Smooth muscle cell (in vitro differentiated cells): ENCODE measurements at regions not wholly inside any gene's neighbourhood (a gene's known extent, or its start where the extent isn't known, plus 50 kb on each side); places are given as distances from the start of the nearest gene placed in this dataset.
A peak's percentile ranks its signal among the peaks of the same experiment; 100 is the strongest.

Source experiments
- DNase-seq: peaks from one replicate; lab custom pipeline; 2025; ENCODE audit not compliant: unreplicated experiment; lab: John Stamatoyannopoulos, UW
- H2AFZ ChIP-seq: fragments of 200-600 bp; sonication (generic); 2 replicates; pipeline ENCODE4 v1.6.0; 2016; ENCODE audit warnings: antibody characterized with exemption, low read depth, mild to moderate bottlenecking
- H3F3A ChIP-seq: fragments of 200-600 bp; sonication (generic); 2 replicates; pipeline ENCODE4 v1.6.0; 2017; ENCODE audit warnings: antibody characterized with exemption, low read depth
- H3K27ac ChIP-seq: fragments of 200-600 bp; sonication (generic); 2 replicates; pipeline ENCODE4 v1.5.1; 2016; ENCODE audit warnings: low read depth, mild to moderate bottlenecking
- H3K27me3 ChIP-seq: fragments of 200-600 bp; sonication (generic); 2 replicates; pipeline ENCODE4 v1.6.1; 2016; ENCODE audit warnings: low read depth, mild to moderate bottlenecking
- H3K36me3 ChIP-seq: fragments of 200-600 bp; sonication (generic); 2 replicates; pipeline ENCODE4 v1.5.1; 2016; ENCODE audit warnings: low read depth
- H3K4me1 ChIP-seq: fragments of 200-600 bp; sonication (generic); 2 replicates; pipeline ENCODE4 v1.5.1; 2016; ENCODE audit warnings: low read depth
- H3K4me2 ChIP-seq: fragments of 200-600 bp; sonication (generic); 2 replicates; pipeline ENCODE4 v1.6.0; 2016; ENCODE audit warnings: mild to moderate bottlenecking
- H3K4me3 ChIP-seq: fragments of 200-600 bp; sonication (generic); 2 replicates; pipeline ENCODE4 v1.5.1; 2016; ENCODE audit warnings: mild to moderate bottlenecking
- H3K79me2 ChIP-seq: fragments of 200-600 bp; sonication (generic); 2 replicates; pipeline ENCODE4 v1.6.0; 2016; ENCODE audit warnings: low read depth, mild to moderate bottlenecking
- H3K9ac ChIP-seq: fragments of 200-600 bp; sonication (generic); 2 replicates; pipeline ENCODE4 v1.6.0; 2016; ENCODE audit warnings: low read depth
- H3K9me3 ChIP-seq: fragments of 200-600 bp; sonication (generic); replicated peaks from 2 replicates; pipeline ENCODE4 v1.5.1; 2016; ENCODE audit warnings: low read depth
- H4K20me1 ChIP-seq: fragments of 200-600 bp; sonication (generic); 2 replicates; pipeline ENCODE4 v1.6.0; 2016; ENCODE audit warnings: low read depth
- CTCF ChIP-seq: fragments of 200-600 bp; sonication (generic); IDR thresholded peaks from 2 replicates; pipeline ENCODE4 v1.5.1; 2017; ENCODE audit warnings: borderline replicate concordance, mild to moderate bottlenecking, antibody characterized with exemption; ENCODE audit not compliant: insufficient read depth, poor library complexity, severe bottlenecking
- WGBS: methylation state at CpG from one replicate; pipeline ENCODE4 v1.1.7; 2016; ENCODE audit warnings: low lambda C conversion rate; 5-methylcytosine and 5-hydroxymethylcytosine counted together

GRCh38 chr13:46498650-46499049 lies 54.3 kb upstream of the LRCH1 start:
- WGBS: 100% methylated on average over 3 of the region's 3 CpGs

DNA sequence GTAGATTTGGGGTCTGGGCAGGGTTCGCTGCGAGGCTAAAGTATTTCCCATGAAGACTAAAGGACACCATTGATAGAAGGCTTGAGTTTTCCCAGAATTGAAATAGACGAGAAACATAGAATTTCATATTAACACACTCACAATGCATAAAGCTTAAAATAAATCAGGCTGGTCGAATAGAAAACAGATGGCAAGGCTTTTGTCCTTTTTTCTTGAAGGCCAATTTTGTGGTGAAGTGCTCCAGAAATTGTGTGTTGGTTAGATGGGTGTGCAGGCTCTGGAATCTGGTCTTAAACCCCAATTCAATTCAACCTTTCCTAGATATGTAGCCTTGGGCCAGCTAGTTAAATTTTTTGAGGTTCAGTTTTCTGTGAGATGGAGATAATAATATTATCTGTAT lies 56.9 kb upstream of the LRCH1 start:
- H4K20me1 ChIP-seq: no peaks in the 10 kb centered on the region
- H2AFZ ChIP-seq: peak overlapping the region; percentile 21
- H3K4me2 ChIP-seq: no peak overlapping the region
- no peaks in the 10 kb centered on the region for H3K27me3 ChIP-seq
- WGBS: 93% methylated on average over 4 of the region's 4 CpGs
- no peak overlapping the region for H3K27ac ChIP-seq
- H3K9me3 ChIP-seq: no peaks in the 10 kb centered on the region
- H3K79me2 ChIP-seq: no peaks in the 10 kb centered on the region
- no peaks in the 10 kb centered on the region for H3K4me1 ChIP-seq
- TF ChIP-seq CTCF: no peak
- no peak overlapping the region for H3K9ac ChIP-seq
- no peaks in the 10 kb centered on the region for H3K36me3 ChIP-seq
- no peak for DNase-seq
- H3K4me3 ChIP-seq: no peak overlapping the region
- H3F3A ChIP-seq: peaks cover 5% of the 10 kb centered on the region

More at GRCh38 chr13:46498650-46499049, 54.3 kb upstream of the LRCH1 start:
- H3K9ac ChIP-seq: no peak overlapping the region
- DNase-seq: no peak
- H3K27ac ChIP-seq: no peak overlapping the region
- no peaks in the 10 kb centered on the region for H3K79me2 ChIP-seq
- no peak for TF ChIP-seq CTCF
- no peaks in the 10 kb centered on the region for H3K36me3 ChIP-seq
- no peaks in the 10 kb centered on the region for H3K4me1 ChIP-seq
- H3K9me3 ChIP-seq: no peaks in the 10 kb centered on the region
- no peak overlapping the region for H3K4me2 ChIP-seq
- H3K4me3 ChIP-seq: no peak overlapping the region
- H4K20me1 ChIP-seq: no peaks in the 10 kb centered on the region
- no peaks in the 10 kb centered on the region for H3F3A ChIP-seq
- no peaks in the 10 kb centered on the region for H3K27me3 ChIP-seq
- H2AFZ ChIP-seq: no peak overlapping the region

DNA sequence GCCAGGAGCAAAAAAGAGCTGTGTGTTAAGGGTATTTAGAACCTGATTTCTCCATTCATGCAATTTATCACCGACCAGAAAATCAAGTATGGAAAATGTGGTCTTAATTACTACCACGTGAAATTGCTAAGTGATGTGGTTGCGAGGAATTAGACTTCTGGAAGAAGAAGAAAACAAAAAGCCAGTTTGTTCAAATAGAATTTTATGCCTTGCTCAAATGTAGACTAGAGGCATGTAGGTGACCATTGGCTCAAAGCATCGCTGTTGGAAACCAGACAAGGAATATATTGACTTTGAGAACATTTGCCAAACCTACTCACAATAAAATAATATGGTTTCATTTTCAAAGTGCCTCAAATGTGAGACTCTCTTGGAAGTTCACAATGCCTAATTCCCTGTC lies 57.3 kb upstream of the LRCH1 start:
- H4K20me1 ChIP-seq: no peaks in the 10 kb centered on the region
- H3K79me2 ChIP-seq: no peaks in the 10 kb centered on the region
- no peaks in the 10 kb centered on the region for H3K9me3 ChIP-seq
- H3K4me3 ChIP-seq: no peak overlapping the region
- no peaks in the 10 kb centered on the region for H3K36me3 ChIP-seq
- H3K27me3 ChIP-seq: no peaks in the 10 kb centered on the region
- WGBS: 58% methylated on average over 4 of the region's 4 CpGs
- no peaks in the 10 kb centered on the region for H3K4me1 ChIP-seq
- no peak overlapping the region for H3K4me2 ChIP-seq
- no peak overlapping the region for H3K9ac ChIP-seq
- TF ChIP-seq CTCF: no peak
- peaks cover 5% of the 10 kb centered on the region for H3F3A ChIP-seq
- peak overlapping the region; percentile 21 for H2AFZ ChIP-seq
- H3K27ac ChIP-seq: no peak overlapping the region
- no peak for DNase-seq

GRCh38 chr13:46495066-46495465 lies 57.9 kb upstream of the LRCH1 start:
- Histone ChIP-seq H3K27ac (no peak overlapping the region), H3K9me3 (no peaks in the 10 kb centered on the region), H3K36me3 (no peaks in the 10 kb centered on the region), H3K79me2 (no peaks in the 10 kb centered on the region), H3K9ac (no peak overlapping the region), H3K4me1 (peaks cover 4% of the 10 kb centered on the region), H3K4me3 (no peak overlapping the region), H3K4me2 (no peak overlapping the region), H2AFZ (no peak overlapping the region), H4K20me1 (no peaks in the 10 kb centered on the region), H3F3A (peaks cover 5% of the 10 kb centered on the region), H3K27me3 (no peaks in the 10 kb centered on the region)
- TF ChIP-seq CTCF: no peak
- DNase-seq: no peak
